OCI-LY3 (cell line): ENCODE measurements at regions not wholly inside any gene's neighbourhood (a gene's known extent, or its start where the extent isn't known, plus 50 kb on each side); places are given as distances from the start of the nearest gene placed in this dataset.

Experiments
- H2AFZ ChIP-seq: fragments of 200-600, 300-600 bp; shearing (Covaris generic); 2 replicates; pipeline ENCODE4 v1.6.0; 2014; ENCODE audit warnings: antibody characterized with exemption, low read depth, low read length
- H3K27ac ChIP-seq: fragments of 200-600, 300-600 bp; sonication (generic); 2 replicates; pipeline ENCODE4 v1.5.1; 2014; ENCODE audit warnings: mild to moderate bottlenecking, low read length, moderate library complexity, mixed read lengths
- H3K27me3 ChIP-seq: fragments of 200-600, 300-600 bp; sonication (generic); 2 replicates; pipeline ENCODE4 v1.6.1; 2014; ENCODE audit warnings: low read depth, low read length, mixed read lengths
- H3K36me3 ChIP-seq: fragments of 200-600, 300-600 bp; sonication (generic); replicated peaks from 2 replicates; pipeline ENCODE3; 2014; ENCODE audit warnings: low read depth, low read length, mixed read lengths
- H3K4me1 ChIP-seq: fragments of 300-600, 200-600 bp; sonication (generic); 2 replicates; pipeline ENCODE4 v1.6.1; 2014; ENCODE audit warnings: low read length, mixed read lengths
- H3K4me2 ChIP-seq: fragments of 200-600, 300-600 bp; sonication (generic); 2 replicates; pipeline ENCODE4 v1.6.1; 2014; ENCODE audit warnings: low read length, mixed read lengths
- H3K4me3 ChIP-seq: fragments of 300-600, 200-600 bp; sonication (generic); 2 replicates; pipeline ENCODE4 v1.5.1; 2014; ENCODE audit warnings: antibody characterized with exemption, mild to moderate bottlenecking, low read length, moderate library complexity
- H3K79me2 ChIP-seq: fragments of 300-600, 200-600 bp; shearing (Covaris generic); 2 replicates; pipeline ENCODE4 v1.6.1; 2014; ENCODE audit warnings: mild to moderate bottlenecking, low read length, mixed read lengths
- H3K9ac ChIP-seq: fragments of 300-600, 200-600 bp; shearing (Covaris generic); 2 replicates; pipeline ENCODE4 v1.6.0; 2014; ENCODE audit warnings: mild to moderate bottlenecking, low read length, moderate library complexity
- H3K9me3 ChIP-seq: fragments of 200-600, 300-600 bp; shearing (Covaris generic); 2 replicates; pipeline ENCODE4 v1.6.1; 2014; ENCODE audit warnings: low read length, mixed read lengths; ENCODE audit not compliant: insufficient read depth
- H4K20me1 ChIP-seq: fragments of 200-600, 300-600 bp; sonication (generic); 2 replicates; pipeline ENCODE4 v1.6.1; 2016; ENCODE audit warnings: low read length, mixed read lengths; ENCODE audit not compliant: insufficient read depth
- EZH2phosphoT487 ChIP-seq: fragments of 200-600 bp; shearing (Covaris generic); IDR thresholded peaks from 2 replicates; pipeline ENCODE4 v1.6.1; 2018; ENCODE audit warnings: antibody characterized with exemption, mixed run types, low read depth
- TF ChIP-seq, protein P1 (sequence below): fragments of 200-600, 300-600 bp; sonication (generic); IDR thresholded peaks from 2 replicates; pipeline ENCODE4 v1.5.1; 2014; ENCODE audit warnings: antibody characterized with exemption, low read length, low read depth

DNA sequence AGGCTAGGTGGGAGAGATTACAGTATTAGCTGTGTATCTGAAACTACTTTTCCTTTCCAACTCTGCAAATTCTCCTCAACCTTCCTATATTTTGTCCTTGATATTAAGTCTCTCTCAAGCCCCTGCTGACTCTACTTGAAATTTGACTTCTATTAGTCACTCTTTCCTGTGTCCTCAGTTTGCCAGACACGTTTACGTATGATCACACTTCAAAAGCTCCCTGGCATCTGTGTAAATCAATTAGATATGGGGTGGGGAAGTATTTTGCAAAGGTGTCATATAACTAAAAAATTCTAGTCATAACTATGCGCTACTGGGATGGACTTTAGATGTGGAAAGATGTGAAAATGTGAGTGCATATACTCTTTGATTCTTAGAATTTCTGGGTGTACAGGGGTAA is 67.4 kb upstream of the ARHGAP24 start:
- H3K9ac ChIP-seq, result no peak overlapping the region
- H3K4me3 ChIP-seq, result no peak overlapping the region
- no peak overlapping the region for H3K27ac ChIP-seq
- H3K79me2 ChIP-seq, result no peaks in the 10 kb centered on the region
- no peaks in the 10 kb centered on the region for H3K36me3 ChIP-seq
- H3K4me2 ChIP-seq, result no peak overlapping the region
- no peaks in the 10 kb centered on the region for H4K20me1 ChIP-seq
- H3K4me1 ChIP-seq, result 0 out of 2 replicates have a peak, but pooled peaks cover 3% of the 10 kb centered on the region
- no peak overlapping the region for H2AFZ ChIP-seq
- TF ChIP-seq, protein P1, sequence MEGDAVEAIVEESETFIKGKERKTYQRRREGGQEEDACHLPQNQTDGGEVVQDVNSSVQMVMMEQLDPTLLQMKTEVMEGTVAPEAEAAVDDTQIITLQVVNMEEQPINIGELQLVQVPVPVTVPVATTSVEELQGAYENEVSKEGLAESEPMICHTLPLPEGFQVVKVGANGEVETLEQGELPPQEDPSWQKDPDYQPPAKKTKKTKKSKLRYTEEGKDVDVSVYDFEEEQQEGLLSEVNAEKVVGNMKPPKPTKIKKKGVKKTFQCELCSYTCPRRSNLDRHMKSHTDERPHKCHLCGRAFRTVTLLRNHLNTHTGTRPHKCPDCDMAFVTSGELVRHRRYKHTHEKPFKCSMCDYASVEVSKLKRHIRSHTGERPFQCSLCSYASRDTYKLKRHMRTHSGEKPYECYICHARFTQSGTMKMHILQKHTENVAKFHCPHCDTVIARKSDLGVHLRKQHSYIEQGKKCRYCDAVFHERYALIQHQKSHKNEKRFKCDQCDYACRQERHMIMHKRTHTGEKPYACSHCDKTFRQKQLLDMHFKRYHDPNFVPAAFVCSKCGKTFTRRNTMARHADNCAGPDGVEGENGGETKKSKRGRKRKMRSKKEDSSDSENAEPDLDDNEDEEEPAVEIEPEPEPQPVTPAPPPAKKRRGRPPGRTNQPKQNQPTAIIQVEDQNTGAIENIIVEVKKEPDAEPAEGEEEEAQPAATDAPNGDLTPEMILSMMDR, result no peak
- no peak for TF ChIP-seq EZH2phosphoT487
- H3K9me3 ChIP-seq, result no peaks in the 10 kb centered on the region
- H3K27me3 ChIP-seq, result no peaks in the 10 kb centered on the region

DNA sequence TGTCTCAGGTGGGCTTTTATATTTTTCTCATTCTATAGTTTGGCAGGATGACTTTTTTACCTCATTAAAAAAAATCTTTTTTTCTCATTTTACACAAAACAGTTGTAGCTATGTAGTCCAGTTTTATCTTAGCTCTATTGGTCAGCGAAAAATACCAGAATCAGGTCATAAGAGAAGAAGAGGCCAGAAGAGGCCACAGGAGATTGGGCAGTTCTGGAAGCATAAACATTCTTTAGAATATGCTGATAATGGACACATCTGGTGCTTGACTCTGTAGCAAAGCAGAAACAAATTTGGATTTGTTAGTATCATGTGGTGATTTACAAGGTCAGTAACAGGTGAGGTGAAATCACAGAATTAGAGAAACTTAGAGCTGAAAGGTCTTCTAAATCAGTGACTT is 66.6 kb upstream of the ARHGAP24 start:
- TF ChIP-seq, protein P1, result no peak
- TF ChIP-seq EZH2phosphoT487, result no peak
- no peaks in the 10 kb centered on the region for H3K36me3 ChIP-seq
- no peak overlapping the region for H2AFZ ChIP-seq
- H3K9ac ChIP-seq, result no peak overlapping the region
- no peak overlapping the region for H3K4me3 ChIP-seq
- no peaks in the 10 kb centered on the region for H4K20me1 ChIP-seq
- no peaks in the 10 kb centered on the region for H3K9me3 ChIP-seq
- no peak overlapping the region for H3K4me2 ChIP-seq
- no peaks in the 10 kb centered on the region for H3K27me3 ChIP-seq
- H3K4me1 ChIP-seq, result 0 out of 2 replicates have a peak, but pooled peaks cover 3% of the 10 kb centered on the region
- H3K79me2 ChIP-seq, result no peaks in the 10 kb centered on the region
- H3K27ac ChIP-seq, result no peak overlapping the region

DNA sequence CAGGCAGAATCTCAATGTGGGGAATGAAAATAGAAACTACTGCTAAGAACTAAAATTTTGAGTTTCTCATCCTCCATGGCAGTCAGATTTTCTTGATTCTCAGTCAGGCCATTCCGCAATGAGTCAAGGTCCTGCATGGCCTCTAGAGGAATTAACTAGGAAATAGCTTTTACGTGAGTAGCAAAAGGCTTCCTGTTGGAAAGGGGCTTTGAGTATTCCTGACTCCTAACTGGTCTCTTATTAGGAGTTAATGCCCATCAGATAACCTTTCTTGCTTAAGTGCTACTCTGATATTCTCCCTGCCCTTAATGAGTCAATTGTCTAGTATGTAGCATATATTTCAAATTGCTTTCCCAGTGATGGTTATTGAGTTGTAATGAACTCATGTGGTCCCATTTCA is 65.7 kb upstream of the ARHGAP24 start:
- Histone ChIP-seq H3K4me1 (0 out of 2 replicates have a peak, but pooled peaks cover 3% of the 10 kb centered on the region), H3K4me3 (no peak overlapping the region), H3K4me2 (no peak overlapping the region), H3K79me2 (no peaks in the 10 kb centered on the region), H3K27me3 (no peaks in the 10 kb centered on the region), H3K9me3 (no peaks in the 10 kb centered on the region), H2AFZ (no peak overlapping the region), H4K20me1 (no peaks in the 10 kb centered on the region), H3K36me3 (no peaks in the 10 kb centered on the region), H3K9ac (no peak overlapping the region), H3K27ac (no peak overlapping the region)
- TF ChIP-seq EZH2phosphoT487, result no peak
- TF ChIP-seq, protein P1, result no peak

DNA sequence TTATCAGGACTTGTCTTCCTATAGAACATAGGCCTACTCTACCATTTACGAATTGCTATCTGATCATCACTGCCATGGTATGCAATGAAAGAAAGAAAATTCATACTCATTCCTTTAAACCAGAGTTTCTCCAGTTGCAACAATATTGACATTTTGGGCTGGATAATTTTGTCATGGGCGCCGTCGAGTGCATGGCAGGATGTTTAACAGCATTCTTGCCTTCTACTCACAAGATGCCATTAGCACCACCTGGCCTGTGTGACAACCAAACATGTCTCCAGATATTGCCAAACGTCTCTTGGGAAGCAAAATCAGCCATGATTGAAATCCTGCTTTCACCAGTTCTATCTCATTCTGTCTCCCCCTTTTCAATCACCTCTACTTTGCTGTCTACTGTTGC is 63.6 kb upstream of the ARHGAP24 start:
- H3K27me3 ChIP-seq, result no peaks in the 10 kb centered on the region
- H3K27ac ChIP-seq, result no peak overlapping the region
- no peaks in the 10 kb centered on the region for H4K20me1 ChIP-seq
- H3K9me3 ChIP-seq, result no peaks in the 10 kb centered on the region
- no peak overlapping the region for H3K4me3 ChIP-seq
- no peak overlapping the region for H3K9ac ChIP-seq
- TF ChIP-seq, protein P1, result no peak
- TF ChIP-seq EZH2phosphoT487, result no peak
- no peak overlapping the region for H3K4me2 ChIP-seq
- H3K79me2 ChIP-seq, result no peaks in the 10 kb centered on the region
- no peaks in the 10 kb centered on the region for H3K4me1 ChIP-seq
- no peak overlapping the region for H2AFZ ChIP-seq
- H3K36me3 ChIP-seq, result no peaks in the 10 kb centered on the region
